WTC11 (cell line): ENCODE measurements at regions not wholly inside any gene's neighbourhood (a gene's known extent, or its start where the extent isn't known, plus 50 kb on each side); places are given as distances from the start of the nearest gene placed in this dataset.

Experiments
- ATAC-seq: fragments of 200-7000 bp; cut with Tn5 transposase; 2 replicates; pipeline ENCODE4 v1.10.0; 2021; ENCODE audit warnings: mild to moderate bottlenecking, moderate library complexity
- CTCF ChIA-PET: fragments of 300-600 bp; sonication (Branson Sonifier 250); formaldehyde crosslinking; loops from one replicate; lab custom pipeline; 2021; ENCODE audit warnings: antibody characterized with exemption; lab: Charles Lee
- POLR2A ChIA-PET: fragments of 350-600 bp; sonication (Branson Sonifier 250); formaldehyde crosslinking; loops from one replicate; lab custom pipeline; 2021; ENCODE audit warnings: antibody characterized with exemption; lab: Charles Lee
- DNase-seq: peaks from one replicate; pipeline ENCODE4 v3.0.0; 2021; ENCODE audit warnings: low spot score
- H3K27ac Mint-ChIP-seq: 2 replicates; pipeline ENCODE4 v1.8.0; 2021; ENCODE audit warnings: mixed read lengths
- H3K27me3 Mint-ChIP-seq: 2 replicates; pipeline ENCODE4 v1.8.0; 2021; ENCODE audit warnings: low read depth, mild to moderate bottlenecking, moderate library complexity, mixed read lengths
- H3K36me3 Mint-ChIP-seq: 2 replicates; pipeline ENCODE4 v1.8.0; 2021; ENCODE audit warnings: mixed read lengths
- H3K4me1 Mint-ChIP-seq: 2 replicates; pipeline ENCODE4 v1.8.0; 2022; ENCODE audit warnings: mixed read lengths
- H3K4me3 Mint-ChIP-seq: 2 replicates; pipeline ENCODE4 v1.8.0; 2021; ENCODE audit warnings: mild to moderate bottlenecking, moderate library complexity, mixed read lengths
- H3K9me3 Mint-ChIP-seq: 2 replicates; pipeline ENCODE4 v1.8.0; 2021; ENCODE audit warnings: mixed read lengths
- CREM ChIP-seq: sonication (generic); formaldehyde crosslinking; IDR thresholded peaks from 2 replicates; pipeline ENCODE4 v1.8.1; 2022; ENCODE audit warnings: mild to moderate bottlenecking, missing genetic modification reagents, moderate library complexity
- GRHL2 ChIP-seq: fragments of 250-450 bp; sonication (Bioruptor Pico); IDR thresholded peaks from 2 replicates; pipeline ENCODE4 v1.8.0; 2022; ENCODE audit warnings: mild to moderate bottlenecking, moderate library complexity; ENCODE audit not compliant: insufficient replicate concordance, severe bottlenecking
- GTF2I ChIP-seq: fragments of 250-450 bp; sonication (Bioruptor Pico); conservative IDR thresholded peaks from 2 replicates; pipeline ENCODE4 v1.4.0; 2021; ENCODE audit warnings: mild to moderate bottlenecking
- HMGA2 ChIP-seq: fragments of 250-450 bp; sonication (Bioruptor Pico); IDR thresholded peaks from 2 replicates; pipeline ENCODE4 v1.4.0; 2021; ENCODE audit warnings: mild to moderate bottlenecking, moderate library complexity
- JUN ChIP-seq: sonication (generic); formaldehyde crosslinking; IDR thresholded peaks from 2 replicates; pipeline ENCODE4 v1.8.0; 2023; ENCODE audit warnings: mild to moderate bottlenecking, missing genetic modification reagents
- NR3C1 ChIP-seq: sonication (generic); formaldehyde crosslinking; conservative IDR thresholded peaks from 2 replicates; pipeline ENCODE4 v1.8.1; 2023; ENCODE audit warnings: low read depth, mild to moderate bottlenecking, missing genetic modification reagents
- PRRX2 ChIP-seq: fragments of 250-450 bp; sonication (Bioruptor Pico); IDR thresholded peaks from 2 replicates; pipeline ENCODE4 v1.8.0; 2021; ENCODE audit warnings: mild to moderate bottlenecking
- SMAD3 ChIP-seq: sonication (generic); formaldehyde crosslinking; IDR thresholded peaks from 2 replicates; pipeline ENCODE4 v1.8.0; 2022; ENCODE audit warnings: missing genetic modification reagents, mild to moderate bottlenecking, borderline replicate concordance
- ZBTB21 ChIP-seq: sonication (generic); formaldehyde crosslinking; IDR thresholded peaks from 2 replicates; pipeline ENCODE4 v1.8.1; 2023; ENCODE audit warnings: mild to moderate bottlenecking, missing genetic modification reagents, borderline replicate concordance
- ZNF219 ChIP-seq: sonication (generic); formaldehyde crosslinking; IDR thresholded peaks from 2 replicates; pipeline ENCODE4 v1.8.0; 2023; ENCODE audit warnings: missing genetic modification reagents, mild to moderate bottlenecking, borderline replicate concordance
- ZNF317 ChIP-seq: sonication (generic); formaldehyde crosslinking; IDR thresholded peaks from 2 replicates; pipeline ENCODE4 v1.8.1; 2023; ENCODE audit warnings: low read depth, mild to moderate bottlenecking, moderate library complexity, missing genetic modification reagents, borderline replicate concordance
- ZNF423 ChIP-seq: fragments of 250-450 bp; sonication (Bioruptor Pico); IDR thresholded peaks from 2 replicates; pipeline ENCODE4 v2.1.2; 2022; ENCODE audit warnings: mild to moderate bottlenecking, moderate library complexity
- TF ChIP-seq, protein P1 (sequence below): fragments of 250-450 bp; sonication (Bioruptor Pico); IDR thresholded peaks from 2 replicates; pipeline ENCODE4 v2.1.2; 2022; ENCODE audit warnings: mild to moderate bottlenecking, moderate library complexity
- TF ChIP-seq, protein P2 (sequence below): sonication (generic); formaldehyde crosslinking; IDR thresholded peaks from 2 replicates; pipeline ENCODE4 v1.8.1; 2023; ENCODE audit warnings: mild to moderate bottlenecking, moderate library complexity, missing genetic modification reagents
- TF ChIP-seq, protein P3 (sequence below): sonication (generic); formaldehyde crosslinking; IDR thresholded peaks from 2 replicates; pipeline ENCODE4 v1.8.0; 2022; ENCODE audit warnings: mild to moderate bottlenecking, missing genetic modification reagents
- TF ChIP-seq, protein P4 (sequence below): sonication (generic); formaldehyde crosslinking; conservative IDR thresholded peaks from 2 replicates; pipeline ENCODE4 v1.8.1; 2023; ENCODE audit warnings: mild to moderate bottlenecking, low read depth, missing genetic modification reagents, moderate library complexity
- TF ChIP-seq, protein P5 (sequence below): fragments of 250-450 bp; sonication (Bioruptor Pico); IDR thresholded peaks from 2 replicates; pipeline ENCODE4 v1.9.0; 2021; ENCODE audit warnings: mild to moderate bottlenecking
- TF ChIP-seq, protein P6 (sequence below): sonication (generic); formaldehyde crosslinking; IDR thresholded peaks from 2 replicates; pipeline ENCODE4 v1.8.1; 2023; ENCODE audit warnings: mild to moderate bottlenecking, missing genetic modification reagents
- TF ChIP-seq, protein P7 (sequence below): fragments of 250-450 bp; sonication (Bioruptor Pico); IDR thresholded peaks from 2 replicates; pipeline ENCODE4 v1.9.0; 2021; ENCODE audit warnings: mild to moderate bottlenecking

DNA sequence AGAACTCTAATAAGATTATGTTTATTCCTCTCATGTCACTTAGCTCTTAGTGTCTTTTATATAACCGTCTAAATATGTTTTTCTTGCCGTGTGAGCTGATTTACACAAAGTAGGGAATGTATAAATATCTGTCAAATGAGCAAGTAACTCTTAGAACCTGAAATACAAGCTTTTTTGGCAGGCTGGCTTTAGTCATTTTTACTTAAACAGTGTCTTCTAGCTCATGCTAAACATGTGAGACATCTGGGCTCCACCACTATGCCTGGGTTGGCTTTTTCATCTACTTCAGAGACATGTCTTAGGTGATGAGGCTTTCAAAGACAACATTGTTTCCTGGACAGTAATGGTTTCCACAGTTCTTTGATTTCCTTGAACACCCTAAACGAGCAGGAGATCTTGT, 137.2 kb upstream of the ZNF608 start:
- DNase-seq (no peak), ATAC-seq (no peak)
- Mint-ChIP-seq H3K4me1 (peaks cover 17% of the 10 kb centered on the region), H3K27me3 (no peaks in the 10 kb centered on the region), H3K9me3 (peaks cover 8% of the 10 kb centered on the region), H3K27ac (no peak overlapping the region), H3K36me3 (peaks cover 10% of the 10 kb centered on the region; the same call in 1 of the 2 replicates), H3K4me3 (no peak overlapping the region)
- CTCF ChIA-PET, result no interaction called here
- POLR2A ChIA-PET, result no interaction called here
- TF ChIP-seq, protein P1, sequence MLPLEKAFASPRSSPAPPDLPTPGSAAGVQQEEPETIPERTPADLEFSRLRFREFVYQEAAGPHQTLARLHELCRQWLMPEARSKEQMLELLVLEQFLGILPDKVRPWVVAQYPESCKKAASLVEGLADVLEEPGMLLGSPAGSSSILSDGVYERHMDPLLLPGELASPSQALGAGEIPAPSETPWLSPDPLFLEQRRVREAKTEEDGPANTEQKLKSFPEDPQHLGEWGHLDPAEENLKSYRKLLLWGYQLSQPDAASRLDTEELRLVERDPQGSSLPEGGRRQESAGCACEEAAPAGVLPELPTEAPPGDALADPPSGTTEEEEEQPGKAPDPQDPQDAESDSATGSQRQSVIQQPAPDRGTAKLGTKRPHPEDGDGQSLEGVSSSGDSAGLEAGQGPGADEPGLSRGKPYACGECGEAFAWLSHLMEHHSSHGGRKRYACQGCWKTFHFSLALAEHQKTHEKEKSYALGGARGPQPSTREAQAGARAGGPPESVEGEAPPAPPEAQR (CRISPR knock-in tag), result no peak
- TF ChIP-seq NR3C1 (CRISPR knock-in tag) (no peak), ZNF423 (CRISPR knock-in tag) (no peak), JUN (CRISPR knock-in tag) (no peak), SMAD3 (CRISPR knock-in tag) (no peak), HMGA2 (CRISPR knock-in tag) (no peak), GRHL2 (CRISPR knock-in tag) (no peak), ZBTB21 (CRISPR knock-in tag) (no peak), CREM (CRISPR knock-in tag) (no peak), ZNF317 (no peak)
- TF ChIP-seq, protein P2, sequence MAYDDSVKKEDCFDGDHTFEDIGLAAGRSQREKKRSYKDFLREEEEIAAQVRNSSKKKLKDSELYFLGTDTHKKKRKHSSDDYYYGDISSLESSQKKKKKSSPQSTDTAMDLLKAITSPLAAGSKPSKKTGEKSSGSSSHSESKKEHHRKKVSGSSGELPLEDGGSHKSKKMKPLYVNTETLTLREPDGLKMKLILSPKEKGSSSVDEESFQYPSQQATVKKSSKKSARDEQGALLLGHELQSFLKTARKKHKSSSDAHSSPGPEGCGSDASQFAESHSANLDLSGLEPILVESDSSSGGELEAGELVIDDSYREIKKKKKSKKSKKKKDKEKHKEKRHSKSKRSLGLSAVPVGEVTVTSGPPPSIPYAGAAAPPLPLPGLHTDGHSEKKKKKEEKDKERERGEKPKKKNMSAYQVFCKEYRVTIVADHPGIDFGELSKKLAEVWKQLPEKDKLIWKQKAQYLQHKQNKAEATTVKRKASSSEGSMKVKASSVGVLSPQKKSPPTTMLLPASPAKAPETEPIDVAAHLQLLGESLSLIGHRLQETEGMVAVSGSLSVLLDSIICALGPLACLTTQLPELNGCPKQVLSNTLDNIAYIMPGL (CRISPR knock-in tag), result no peak

DNA sequence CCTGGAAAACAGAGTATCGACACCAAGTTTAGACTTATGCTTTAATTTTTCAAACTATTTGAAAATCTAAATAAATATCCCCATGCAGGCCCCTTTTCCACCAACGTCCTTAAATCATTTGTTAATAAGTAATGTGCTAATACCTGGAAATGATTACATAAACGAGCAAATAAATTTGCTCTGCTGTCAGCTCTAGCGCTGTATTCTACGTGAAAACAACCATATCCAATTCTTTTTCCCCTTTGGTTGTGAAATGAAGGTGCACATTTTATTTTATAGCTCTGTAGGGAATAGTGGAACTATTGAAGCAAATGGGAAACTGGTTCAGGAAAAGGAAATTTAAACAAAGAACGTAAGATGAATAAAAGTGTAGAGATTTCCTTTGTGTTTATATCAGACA, 137.7 kb upstream of the ZNF608 start:
- no peak overlapping the region for H3K27ac Mint-ChIP-seq
- no peaks in the 10 kb centered on the region for H3K27me3 Mint-ChIP-seq
- peaks cover 8% of the 10 kb centered on the region for H3K9me3 Mint-ChIP-seq
- TF ChIP-seq GTF2I (CRISPR knock-in tag) (no peak), PRRX2 (CRISPR knock-in tag) (no peak), ZNF219 (CRISPR knock-in tag) (no peak)
- TF ChIP-seq, protein P3, sequence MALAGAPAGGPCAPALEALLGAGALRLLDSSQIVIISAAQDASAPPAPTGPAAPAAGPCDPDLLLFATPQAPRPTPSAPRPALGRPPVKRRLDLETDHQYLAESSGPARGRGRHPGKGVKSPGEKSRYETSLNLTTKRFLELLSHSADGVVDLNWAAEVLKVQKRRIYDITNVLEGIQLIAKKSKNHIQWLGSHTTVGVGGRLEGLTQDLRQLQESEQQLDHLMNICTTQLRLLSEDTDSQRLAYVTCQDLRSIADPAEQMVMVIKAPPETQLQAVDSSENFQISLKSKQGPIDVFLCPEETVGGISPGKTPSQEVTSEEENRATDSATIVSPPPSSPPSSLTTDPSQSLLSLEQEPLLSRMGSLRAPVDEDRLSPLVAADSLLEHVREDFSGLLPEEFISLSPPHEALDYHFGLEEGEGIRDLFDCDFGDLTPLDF (CRISPR knock-in tag), result no peak
- ChIA-PET CTCF (no interaction called here), POLR2A (no interaction called here)
- H3K36me3 Mint-ChIP-seq, result peaks cover 10% of the 10 kb centered on the region; the same call in 1 of the 2 replicates
- no peak overlapping the region for H3K4me3 Mint-ChIP-seq
- ATAC-seq (no peak), DNase-seq (no peak)
- peaks cover 22% of the 10 kb centered on the region for H3K4me1 Mint-ChIP-seq

DNA sequence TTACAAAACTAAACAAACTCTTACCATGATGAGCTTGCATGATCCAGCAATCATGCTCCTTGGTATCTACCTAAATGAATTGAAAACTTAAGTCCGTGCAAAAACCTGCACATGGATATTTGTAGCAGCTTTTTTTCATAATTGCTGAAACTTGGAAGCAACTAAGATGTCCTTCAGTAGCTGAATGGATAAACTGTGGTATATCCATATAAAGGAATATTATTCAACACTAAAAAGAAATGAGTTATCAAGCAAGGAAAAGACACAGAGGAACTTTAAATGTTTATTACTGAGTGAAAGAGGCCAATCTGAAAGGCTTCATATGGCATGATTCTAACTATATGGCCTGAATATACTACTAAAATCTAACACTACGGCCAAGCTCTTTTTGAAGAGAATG, 139.1 kb upstream of the ZNF608 start:
- CTCF ChIA-PET, result no interaction called here
- POLR2A ChIA-PET, result no interaction called here
- peaks cover 10% of the 10 kb centered on the region; the same call in 1 of the 2 replicates for H3K36me3 Mint-ChIP-seq
- H3K4me3 Mint-ChIP-seq, result no peak overlapping the region
- H3K27me3 Mint-ChIP-seq, result no peaks in the 10 kb centered on the region
- peaks cover 34% of the 10 kb centered on the region for H3K4me1 Mint-ChIP-seq
- H3K27ac Mint-ChIP-seq, result no peak overlapping the region
- peaks cover 8% of the 10 kb centered on the region for H3K9me3 Mint-ChIP-seq
- DNase-seq, result no peak
- ATAC-seq, result no peak
- TF ChIP-seq, protein P4, sequence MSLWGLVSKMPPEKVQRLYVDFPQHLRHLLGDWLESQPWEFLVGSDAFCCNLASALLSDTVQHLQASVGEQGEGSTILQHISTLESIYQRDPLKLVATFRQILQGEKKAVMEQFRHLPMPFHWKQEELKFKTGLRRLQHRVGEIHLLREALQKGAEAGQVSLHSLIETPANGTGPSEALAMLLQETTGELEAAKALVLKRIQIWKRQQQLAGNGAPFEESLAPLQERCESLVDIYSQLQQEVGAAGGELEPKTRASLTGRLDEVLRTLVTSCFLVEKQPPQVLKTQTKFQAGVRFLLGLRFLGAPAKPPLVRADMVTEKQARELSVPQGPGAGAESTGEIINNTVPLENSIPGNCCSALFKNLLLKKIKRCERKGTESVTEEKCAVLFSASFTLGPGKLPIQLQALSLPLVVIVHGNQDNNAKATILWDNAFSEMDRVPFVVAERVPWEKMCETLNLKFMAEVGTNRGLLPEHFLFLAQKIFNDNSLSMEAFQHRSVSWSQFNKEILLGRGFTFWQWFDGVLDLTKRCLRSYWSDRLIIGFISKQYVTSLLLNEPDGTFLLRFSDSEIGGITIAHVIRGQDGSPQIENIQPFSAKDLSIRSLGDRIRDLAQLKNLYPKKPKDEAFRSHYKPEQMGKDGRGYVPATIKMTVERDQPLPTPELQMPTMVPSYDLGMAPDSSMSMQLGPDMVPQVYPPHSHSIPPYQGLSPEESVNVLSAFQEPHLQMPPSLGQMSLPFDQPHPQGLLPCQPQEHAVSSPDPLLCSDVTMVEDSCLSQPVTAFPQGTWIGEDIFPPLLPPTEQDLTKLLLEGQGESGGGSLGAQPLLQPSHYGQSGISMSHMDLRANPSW (CRISPR knock-in tag), result no peak
- TF ChIP-seq, protein P5, sequence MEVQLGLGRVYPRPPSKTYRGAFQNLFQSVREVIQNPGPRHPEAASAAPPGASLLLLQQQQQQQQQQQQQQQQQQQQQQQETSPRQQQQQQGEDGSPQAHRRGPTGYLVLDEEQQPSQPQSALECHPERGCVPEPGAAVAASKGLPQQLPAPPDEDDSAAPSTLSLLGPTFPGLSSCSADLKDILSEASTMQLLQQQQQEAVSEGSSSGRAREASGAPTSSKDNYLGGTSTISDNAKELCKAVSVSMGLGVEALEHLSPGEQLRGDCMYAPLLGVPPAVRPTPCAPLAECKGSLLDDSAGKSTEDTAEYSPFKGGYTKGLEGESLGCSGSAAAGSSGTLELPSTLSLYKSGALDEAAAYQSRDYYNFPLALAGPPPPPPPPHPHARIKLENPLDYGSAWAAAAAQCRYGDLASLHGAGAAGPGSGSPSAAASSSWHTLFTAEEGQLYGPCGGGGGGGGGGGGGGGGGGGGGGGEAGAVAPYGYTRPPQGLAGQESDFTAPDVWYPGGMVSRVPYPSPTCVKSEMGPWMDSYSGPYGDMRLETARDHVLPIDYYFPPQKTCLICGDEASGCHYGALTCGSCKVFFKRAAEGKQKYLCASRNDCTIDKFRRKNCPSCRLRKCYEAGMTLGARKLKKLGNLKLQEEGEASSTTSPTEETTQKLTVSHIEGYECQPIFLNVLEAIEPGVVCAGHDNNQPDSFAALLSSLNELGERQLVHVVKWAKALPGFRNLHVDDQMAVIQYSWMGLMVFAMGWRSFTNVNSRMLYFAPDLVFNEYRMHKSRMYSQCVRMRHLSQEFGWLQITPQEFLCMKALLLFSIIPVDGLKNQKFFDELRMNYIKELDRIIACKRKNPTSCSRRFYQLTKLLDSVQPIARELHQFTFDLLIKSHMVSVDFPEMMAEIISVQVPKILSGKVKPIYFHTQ, result no peak
- TF ChIP-seq, protein P6, sequence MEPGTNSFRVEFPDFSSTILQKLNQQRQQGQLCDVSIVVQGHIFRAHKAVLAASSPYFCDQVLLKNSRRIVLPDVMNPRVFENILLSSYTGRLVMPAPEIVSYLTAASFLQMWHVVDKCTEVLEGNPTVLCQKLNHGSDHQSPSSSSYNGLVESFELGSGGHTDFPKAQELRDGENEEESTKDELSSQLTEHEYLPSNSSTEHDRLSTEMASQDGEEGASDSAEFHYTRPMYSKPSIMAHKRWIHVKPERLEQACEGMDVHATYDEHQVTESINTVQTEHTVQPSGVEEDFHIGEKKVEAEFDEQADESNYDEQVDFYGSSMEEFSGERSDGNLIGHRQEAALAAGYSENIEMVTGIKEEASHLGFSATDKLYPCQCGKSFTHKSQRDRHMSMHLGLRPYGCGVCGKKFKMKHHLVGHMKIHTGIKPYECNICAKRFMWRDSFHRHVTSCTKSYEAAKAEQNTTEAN, result no peak
- TF ChIP-seq, protein P7, sequence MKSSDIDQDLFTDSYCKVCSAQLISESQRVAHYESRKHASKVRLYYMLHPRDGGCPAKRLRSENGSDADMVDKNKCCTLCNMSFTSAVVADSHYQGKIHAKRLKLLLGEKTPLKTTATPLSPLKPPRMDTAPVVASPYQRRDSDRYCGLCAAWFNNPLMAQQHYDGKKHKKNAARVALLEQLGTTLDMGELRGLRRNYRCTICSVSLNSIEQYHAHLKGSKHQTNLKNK (CRISPR knock-in tag), result no peak
